ENCODE measurements at regions not wholly inside any gene's neighbourhood (a gene's known extent, or its start where the extent isn't known, plus 50 kb on each side); places are given as distances from the start of the nearest gene placed in this dataset.

DNA sequence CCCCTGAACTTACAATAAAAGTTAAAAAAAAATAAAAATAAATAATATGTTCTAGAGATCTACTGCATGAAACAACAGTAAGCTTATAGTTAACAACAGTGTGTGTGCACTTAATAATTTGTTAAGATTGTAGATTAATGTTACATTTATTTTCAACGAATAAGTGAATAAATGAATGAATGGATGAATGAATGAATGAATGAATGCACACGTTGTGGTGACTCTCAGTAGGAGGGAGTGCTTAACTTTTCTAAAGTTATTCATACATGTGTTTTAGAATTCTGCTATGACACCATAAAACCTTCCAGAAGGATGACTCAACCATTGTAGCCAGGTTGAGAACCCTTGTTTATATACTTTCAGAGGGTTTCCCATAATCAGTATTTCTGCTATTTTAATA lies 1269.4 kb upstream of the CDH6 start:
- no peak for DNase-seq

DNA sequence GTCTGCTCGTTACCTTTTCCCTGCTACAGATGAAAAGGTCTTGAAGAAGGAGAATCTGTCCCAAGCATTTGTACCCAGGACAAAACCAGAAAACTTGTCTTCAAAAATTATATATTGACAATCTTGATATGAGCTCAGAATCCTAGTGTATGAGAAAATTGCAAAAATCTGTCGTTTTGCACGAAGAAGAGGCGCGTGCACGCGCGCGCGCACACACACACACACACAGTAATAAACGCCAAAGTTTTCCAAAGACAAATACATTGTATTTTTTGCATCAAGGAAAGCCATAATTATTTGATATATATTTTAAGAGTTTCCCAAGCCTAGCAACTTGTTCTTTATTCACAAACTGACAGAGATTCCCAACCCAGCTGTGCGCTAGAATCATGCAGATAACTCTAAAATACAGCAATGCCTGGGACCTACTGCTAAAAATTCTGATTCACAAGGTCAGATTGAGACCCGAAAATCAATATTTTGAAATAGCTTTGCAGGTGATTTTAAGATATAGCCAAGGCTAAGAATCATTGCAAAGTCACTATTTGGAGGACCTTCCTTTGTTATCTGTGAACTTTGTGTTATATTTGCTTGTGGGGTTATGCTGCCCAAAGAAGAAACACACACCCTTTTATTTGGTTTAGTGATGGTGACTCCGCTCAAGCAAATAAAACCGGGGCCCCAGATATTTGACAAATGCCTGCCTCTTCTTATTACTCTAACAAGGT lies 1287.7 kb upstream of the CDH6 start:
- DNase-seq, result no peak

DNA sequence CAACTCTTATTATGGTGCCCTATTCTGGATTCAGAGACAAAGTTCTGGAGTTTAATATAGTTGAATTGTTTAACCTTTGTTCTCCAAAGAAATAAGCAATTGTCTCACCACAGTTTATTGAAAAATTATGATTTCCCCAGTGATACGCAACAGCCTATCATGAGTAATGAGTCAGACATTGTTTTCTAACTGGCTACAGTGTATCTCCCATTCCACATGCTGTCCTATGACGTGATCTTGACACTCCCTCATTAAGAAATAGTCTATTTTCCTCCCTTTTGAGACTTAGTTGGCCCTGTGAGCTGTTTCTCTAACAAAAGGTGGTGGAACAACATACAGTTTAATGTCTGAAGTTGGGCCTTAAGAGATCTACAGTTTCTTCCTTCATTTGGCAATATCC lies 1290.6 kb upstream of the CDH6 start:
- no peak for DNase-seq

DNA sequence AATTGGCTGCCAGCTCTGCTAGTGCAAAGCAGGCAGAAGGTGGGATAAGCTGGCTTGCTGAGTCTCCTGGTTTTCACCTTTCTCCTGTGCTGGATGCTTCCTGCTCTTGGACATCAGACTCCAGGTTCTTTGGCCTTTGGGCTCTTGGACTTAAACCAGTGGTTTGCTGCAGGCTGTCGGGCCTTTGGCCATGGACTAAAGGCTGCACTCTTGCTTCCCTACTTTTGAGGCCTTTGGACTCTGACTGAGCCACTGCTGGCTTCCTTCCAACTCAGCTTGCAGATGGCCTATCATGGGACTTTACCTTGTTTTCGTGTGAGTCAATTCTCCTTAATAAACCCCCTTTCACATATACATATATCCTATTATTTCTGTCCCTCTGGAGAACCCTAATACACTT lies 1293.9 kb upstream of the CDH6 start:
- DNase-seq, result no peak

DNA sequence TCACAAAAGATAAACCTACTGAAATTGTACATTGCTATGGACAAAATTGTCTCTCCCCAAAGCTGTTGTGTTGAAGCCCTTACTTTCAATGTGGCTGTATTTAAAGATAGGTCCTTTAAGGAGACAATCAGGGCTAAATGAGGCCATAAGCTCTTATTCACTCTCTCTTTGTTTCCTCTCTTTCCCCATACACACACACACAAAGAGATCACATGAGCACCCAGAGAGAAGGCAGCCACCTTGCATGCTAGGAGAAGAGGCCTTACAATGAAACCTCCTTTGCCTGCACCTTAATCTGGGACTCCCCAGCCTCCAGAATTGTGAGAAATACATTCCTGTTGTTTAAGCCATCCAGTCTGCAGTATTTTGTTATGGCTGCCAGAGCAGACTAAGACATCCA lies 1295.6 kb upstream of the CDH6 start:
- no peak for DNase-seq

DNA sequence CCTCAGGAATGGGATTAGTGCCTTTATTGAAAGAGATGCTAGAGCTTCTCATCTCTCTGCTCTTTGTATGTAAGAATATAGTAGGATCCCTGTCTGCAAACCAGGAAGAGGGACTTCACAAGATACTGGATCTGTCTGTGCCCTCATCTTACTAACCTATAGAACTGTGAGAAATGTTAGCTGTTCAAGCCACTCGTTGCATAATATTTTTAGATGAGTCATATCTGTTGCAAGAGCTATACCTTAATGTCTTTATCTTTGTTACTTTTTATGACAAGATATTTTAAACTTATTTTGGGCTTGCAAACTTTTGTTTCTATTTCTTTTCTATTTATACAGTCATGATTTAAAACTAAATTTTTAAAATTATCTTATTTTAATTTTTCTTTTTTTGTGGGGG lies 1296.8 kb upstream of the CDH6 start:
- DNase-seq, result no peak

DNA sequence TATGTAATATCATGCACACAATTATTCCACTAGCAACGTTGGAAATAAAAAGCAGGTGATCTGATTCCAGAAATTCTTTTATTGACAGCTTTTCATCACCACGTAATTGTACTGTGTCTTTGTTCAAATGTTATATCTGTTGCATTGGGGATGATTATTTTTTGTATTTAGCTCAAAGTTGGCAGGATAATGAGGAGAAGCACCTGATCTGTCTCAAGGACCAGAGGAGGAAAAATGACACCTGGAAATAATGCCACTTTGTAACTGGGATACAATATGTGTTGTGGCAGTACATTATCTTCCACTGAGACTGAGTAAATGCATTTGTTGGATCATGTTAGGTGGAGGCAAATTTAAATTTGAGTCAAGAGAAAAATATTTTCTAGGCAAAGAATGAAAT lies 1298.8 kb upstream of the CDH6 start:
- DNase-seq, result no peak

DNA sequence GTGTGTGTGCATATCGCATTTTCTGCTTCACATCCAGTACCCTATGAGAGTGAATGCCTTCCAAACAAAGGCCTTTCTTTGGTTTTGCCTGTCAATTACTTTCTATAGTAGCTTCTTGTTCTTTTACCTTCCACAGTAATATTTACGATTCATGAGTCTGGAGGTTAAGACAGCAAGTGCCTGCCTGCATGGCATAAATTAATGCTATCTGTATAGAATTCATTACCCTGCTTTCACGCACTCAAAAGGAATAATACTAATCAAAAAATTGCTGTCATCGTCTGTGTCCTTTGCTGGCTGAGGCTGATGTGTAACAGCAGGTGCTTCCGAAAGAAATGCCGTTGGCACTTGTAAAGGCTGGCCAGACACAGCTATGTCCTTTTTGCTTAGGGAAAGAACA lies 1304.4 kb upstream of the CDH6 start:
- DNase-seq, result no peak

DNA sequence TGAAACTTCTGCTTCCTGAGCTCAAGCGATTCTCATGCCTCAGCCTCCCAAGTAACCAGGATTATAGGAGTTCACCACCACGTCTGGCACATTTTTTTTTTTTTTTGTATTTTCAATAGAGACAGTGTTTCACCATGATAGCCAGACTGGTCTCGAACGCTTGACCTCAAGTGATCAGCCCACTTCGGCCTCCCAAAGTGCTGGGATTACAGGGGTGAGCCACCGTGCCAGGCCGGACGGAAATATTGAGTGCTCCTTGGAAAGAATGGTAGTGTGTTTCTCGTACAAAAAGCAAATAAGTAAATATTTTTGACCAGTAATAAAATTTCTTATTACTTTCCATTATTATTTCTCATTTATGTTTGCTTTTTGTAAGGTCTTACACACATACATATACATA lies 1307.9 kb upstream of the CDH6 start:
- DNase-seq, result no peak

DNA sequence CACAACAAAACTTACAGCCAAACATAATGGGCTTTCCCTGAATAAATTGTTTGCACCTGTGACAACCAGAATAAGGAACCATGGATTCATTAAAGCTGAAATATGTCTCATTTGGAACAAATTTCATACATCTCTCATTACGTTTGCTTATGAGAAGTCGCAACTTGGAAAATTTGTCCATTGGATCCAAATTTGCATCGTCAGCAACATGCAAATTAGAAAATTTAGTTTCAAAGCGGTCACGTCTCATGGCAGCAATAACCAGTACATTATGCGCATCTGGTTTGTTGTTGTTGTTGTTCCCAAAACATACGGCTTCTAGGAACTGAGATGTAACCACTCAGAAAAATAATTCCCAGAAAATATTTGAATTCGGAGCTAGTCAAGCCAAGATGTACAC lies 1311.5 kb upstream of the CDH6 start:
- no peak for DNase-seq

DNA sequence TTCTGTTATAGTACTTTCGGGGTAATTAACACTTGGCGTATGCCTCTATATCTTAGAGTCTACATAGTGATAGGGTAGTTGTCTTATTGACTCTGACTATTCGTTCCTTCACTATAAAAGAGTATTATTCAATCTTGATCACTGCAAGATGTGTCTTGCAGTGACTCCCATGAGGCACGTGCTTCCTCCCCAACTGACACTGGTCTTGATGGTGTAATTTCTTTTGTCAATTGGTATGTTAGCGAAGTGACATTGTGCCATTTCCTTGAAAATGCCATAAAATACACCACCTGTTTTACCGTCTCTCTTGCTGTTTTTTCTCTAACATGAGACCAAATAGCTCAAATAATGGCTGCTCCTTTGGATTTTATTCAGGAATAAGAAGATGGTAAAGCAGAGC lies 1314.1 kb upstream of the CDH6 start:
- no peak for DNase-seq

DNA sequence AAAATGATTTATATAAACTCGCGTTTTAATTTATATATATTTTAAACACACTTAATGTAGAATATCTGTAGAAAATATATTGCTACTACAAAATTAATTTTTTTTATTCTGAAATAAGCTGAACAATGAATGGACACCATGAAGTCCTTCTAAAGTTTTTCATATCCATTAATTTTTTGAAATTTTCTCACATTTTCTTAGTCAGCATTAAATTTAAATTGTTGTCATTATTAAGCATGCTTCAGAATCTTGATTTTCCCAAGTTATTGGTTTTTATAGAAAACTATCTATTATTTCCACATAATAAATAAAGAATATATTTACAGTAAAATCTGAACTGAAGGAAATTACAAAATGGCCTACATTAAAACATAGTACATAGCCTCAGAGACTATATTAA lies 1314.9 kb upstream of the CDH6 start:
- no peak for DNase-seq

DNA sequence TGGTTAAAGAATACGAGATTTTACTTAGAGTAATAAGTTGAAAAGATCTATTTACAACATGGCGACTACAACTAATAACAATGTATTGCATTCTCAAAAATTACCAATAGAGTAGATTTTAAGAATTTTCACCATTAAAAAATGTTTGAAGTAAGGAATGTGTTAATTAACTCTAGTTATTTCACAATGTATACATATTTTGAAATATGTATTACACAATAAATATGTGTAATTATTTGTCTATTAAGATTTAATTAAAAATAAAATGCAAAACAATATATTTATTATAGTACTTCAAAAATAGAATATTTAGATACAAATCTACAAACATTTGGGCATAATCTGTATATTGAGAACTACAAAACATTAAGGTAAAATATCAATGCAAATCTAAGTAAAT lies 1326.3 kb upstream of the CDH6 start:
- no peak for DNase-seq

DNA sequence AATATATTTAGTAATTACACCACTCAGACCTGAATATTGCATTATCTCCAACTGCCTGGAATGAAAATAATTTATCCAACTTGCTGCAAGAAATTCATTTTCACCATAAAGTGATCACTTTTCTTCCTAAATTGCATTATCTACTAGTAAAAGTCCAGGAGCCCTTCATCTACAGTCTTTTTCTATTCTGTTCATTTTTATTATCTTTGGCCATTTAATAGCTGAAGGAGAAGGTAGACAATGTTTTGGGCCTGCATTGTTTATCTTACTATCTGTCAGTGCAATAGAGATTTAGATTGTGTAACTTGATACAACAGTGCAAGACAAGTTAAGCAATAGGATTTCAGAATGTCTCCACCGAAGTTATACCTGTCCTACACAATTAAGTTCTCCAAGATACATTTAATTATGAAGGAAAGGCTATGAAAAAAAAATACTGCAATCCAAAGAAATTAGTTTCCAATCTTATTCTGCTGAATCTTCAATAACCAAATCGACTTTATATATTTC lies 1339.7 kb upstream of the CDH6 start:
- no peak for DNase-seq

DNA sequence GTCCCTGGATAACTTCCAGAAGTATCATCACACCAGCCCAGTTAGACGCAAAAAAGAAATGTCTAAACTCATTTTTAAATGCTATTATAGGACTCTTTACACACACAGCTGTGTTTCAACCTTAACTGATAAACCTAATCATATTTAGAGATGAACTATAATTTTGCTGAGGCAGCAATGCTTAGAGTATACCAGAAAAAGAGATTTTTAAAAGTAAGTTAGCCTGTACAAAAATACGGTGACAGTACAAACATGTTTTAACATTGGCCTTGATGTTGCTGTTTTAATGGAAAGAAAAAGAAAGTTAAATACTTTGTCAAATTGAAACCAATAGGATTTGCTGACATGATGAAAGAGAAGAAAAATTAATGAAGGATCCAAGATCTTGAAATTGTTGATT lies 1341.2 kb upstream of the CDH6 start:
- no peak for DNase-seq

DNA sequence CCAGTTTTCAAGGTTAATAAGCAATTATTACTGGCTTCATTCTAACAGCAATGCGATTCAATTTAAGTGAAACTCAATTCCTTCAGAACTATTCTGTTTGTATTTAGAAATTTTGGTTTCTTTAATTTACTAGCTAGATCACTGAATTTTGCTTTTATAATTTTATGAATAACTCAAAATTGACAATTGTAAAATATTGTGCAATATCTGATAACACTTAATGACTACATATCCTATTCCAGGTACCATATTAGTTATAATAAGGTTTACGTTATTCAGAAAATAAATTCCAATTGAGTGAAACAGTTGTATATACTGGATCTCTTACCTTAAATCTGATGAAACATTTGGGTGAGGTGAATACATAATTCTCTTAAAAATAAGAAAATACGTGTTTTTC lies 1348.3 kb upstream of the CDH6 start:
- no peak for DNase-seq

DNA sequence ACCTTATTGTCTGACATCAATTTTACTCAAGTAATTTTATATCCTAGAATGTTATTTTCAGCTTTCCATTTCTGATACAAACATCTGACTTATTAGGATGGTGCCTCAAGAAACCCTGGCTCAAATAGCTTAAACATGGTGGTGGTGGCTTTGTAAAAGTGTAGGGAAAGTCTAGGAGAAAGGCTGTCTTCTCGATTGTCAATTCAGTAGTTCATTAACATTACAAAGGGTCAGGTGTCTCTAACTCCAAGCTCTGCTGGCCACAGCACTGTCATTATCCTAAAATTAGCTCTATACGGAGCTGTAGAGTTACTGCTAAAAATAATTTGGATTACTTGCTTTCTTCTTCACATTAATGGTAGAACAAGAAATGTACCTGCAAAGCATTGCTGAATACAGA lies 1360.1 kb upstream of the CDH6 start:
- DNase-seq, result no peak

DNA sequence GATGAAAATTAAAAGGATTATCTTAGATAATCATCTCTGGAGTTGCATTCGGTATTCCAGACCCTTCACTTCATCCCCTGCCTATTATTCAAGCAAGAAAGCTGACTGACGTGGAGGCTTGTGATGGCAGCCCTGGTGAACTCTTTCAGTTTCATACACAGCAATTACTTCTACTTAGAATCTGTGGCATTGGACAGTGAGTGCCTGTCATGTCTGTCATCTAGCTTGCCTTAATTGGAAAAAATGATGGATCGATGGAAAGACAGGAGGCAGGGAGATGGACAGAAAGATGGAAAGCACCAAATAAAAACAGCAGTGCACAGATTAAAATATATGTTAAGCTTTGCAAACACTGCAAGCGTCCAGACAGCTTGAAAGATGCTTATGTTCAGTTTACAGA lies 1371.0 kb upstream of the CDH6 start:
- no peak for DNase-seq

DNA sequence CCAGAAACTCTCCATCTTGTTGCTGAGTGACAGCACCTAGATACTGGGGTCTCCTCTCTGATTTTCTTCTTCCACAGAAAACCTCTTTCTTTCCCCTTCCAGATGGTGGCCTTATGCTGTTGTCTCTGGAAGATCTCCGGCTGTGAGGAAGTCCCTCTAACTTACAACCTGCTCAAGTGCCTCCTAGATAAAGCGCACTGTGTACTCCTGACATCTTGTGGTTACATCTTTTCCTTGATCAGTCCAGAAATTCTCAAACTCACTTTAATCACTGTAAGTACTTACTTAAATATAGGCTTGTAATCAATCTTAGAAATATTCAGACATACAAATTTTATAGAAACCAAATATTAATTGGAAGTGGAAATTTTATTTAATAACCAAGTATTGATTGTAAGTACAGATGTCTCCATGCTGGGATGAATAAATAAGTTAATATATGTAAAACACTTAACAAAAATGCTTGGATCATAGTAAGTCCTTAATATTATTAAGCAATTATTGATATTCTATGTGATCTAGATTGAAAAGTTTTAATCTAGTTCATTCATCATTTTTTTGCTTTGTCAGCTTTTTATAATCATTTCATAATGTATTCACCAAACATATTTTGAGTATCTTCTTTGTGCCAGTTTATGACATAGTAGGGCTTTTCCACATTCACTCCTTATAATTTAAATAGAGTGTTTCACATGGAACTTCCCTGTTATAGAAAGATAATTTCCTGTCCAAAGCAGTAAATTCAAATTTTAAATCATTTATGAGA lies 1381.4 kb upstream of the CDH6 start:
- no peak for DNase-seq

DNA sequence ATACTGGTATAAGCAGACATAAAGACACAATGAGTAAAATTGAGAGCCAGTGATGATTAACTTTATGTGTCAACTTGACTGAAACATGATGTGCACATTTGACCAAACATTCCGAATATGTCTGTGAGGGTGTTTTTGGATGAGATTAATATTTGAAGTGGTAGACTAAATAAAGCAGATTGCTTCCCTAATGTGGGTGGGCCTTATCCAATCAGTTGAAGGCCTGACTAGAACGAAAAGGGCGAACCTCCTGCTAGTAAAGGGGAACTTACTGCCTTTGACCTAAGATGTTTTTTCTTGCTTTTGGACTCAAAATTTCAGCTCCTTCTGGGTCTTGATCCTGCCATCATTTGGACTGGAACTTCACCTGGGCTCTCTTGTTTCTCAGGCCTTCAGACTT lies 1387.7 kb upstream of the CDH6 start:
- DNase-seq, result no peak

DNA sequence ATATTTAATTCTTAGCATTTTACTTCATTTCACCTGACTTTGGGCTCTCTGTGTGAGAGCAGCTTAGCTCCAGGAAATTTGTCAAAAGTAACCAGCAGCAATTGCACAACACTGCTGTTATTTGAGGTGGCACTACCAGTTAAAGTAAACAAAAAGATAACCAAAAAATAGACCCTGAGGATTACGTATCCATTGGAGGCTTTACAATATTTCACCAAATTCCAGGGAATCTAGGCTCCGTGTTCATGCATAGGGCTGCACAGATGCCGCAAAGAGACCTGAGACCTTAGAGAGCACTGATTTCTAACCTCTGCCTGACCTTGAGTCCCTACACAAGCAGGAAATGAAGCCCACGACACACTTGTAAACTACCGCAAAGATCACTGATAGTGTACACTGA lies 1392.7 kb upstream of the CDH6 start:
- DNase-seq, result no peak

DNA sequence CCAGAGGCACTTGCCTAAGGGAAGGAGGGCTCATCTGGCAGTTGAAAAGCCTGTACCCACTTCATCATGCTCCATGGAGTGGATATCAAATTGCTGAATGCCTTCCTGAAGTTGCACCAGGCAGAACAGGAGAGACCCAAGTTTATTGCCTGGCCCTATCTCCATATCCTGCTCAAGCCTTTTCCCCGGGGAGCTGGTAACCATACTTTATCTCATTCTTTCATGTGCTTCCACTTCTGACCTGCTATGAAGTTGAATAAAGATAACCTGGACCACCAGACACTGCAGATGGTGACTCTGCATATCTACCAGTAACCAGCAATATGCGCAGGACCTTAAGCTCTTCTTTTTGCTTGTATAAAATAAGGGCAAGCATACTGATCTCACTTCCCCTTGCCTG lies 1397.5 kb upstream of the CDH6 start:
- no peak for DNase-seq

DNA sequence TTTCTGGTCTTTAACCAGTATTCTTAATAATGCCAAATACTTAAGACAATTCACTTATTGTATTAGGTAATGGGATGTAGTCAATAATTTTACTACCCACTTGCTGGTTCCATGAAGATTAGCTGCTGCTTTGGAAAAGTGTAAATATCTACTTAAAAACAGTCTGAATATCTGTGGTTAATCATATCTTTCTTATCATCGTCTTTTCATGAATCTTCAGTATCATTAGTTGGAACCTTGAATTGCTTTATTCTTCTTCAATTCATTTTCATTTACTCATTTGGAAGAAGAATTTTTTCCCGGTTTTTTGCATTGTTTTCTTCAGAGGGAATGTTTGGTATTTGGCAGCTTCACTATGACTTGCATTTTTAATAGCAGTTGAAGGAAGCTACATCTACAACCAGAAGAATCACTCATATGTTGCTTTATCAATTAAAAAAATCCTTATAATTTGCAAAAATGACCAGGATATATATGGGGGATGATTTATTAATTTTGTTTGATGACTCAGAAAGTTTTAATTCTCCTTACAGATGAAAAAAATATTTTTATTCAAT lies 1398.3 kb upstream of the CDH6 start:
- no peak for DNase-seq

DNA sequence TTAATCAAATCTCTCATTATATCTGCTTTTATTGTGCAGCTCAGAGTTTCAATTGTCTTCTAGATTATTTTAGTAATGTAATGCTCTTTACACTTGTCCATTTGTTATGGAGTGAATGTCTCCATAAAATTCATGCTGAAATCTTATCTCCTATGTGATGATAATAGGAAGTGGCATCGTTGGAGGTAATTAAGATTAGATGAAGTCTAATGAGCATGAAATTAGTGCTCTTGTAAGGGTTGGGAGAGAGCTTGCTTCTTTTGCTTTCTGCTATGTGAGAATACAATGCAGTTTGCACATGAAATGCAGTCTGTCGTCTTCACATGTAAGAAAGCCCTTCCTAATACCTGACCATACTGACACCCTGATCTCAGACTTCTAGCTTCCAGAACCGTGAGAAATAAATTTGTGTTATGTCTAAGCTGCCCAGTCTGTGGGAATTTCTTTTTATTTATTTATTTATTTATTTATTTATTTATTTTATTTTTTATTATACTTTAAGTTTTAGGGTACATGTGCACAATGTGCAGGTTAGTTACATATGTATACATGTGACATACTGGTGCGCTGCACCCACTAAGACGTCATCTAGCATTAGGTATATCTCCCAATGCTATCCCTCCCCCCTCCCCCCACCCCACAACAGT lies 1399.2 kb upstream of the CDH6 start:
- no peak for DNase-seq
